22Rv1 (cell line): ENCODE measurements at regions not wholly inside any gene's neighbourhood (a gene's known extent, or its start where the extent isn't known, plus 50 kb on each side); places are given as distances from the start of the nearest gene placed in this dataset.

Source experiments
- CTCF ChIP-seq: fragments of 450-650 bp; IDR thresholded peaks from 2 replicates; pipeline ENCODE4 v1.5.1; 2017; ENCODE audit warnings: mild to moderate bottlenecking
- ZFX ChIP-seq: fragments of 450-650 bp; IDR thresholded peaks from 2 replicates; pipeline ENCODE4 v1.6.1; 2017; ENCODE audit warnings: antibody characterized with exemption, borderline replicate concordance

GRCh38 chr9:107149756-107150155 is 133.3 kb upstream of the RAD23B start:
- no peak for TF ChIP-seq CTCF
- TF ChIP-seq ZFX = no peak
